Fibroblast of skin of abdomen (primary cell): ENCODE measurements at regions not wholly inside any gene's neighbourhood (a gene's known extent, or its start where the extent isn't known, plus 50 kb on each side); places are given as distances from the start of the nearest gene placed in this dataset.
A peak's percentile ranks its signal among the peaks of the same experiment; 100 is the strongest.

ENCODE experiments used
- DNase-seq: peaks from one replicate; pipeline ENCODE4 v3.0.0-alpha.2; 2013

GRCh38 chr13:106768991-106769390, 201.1 kb upstream of the ARGLU1 start:
- no peak for DNase-seq

DNA sequence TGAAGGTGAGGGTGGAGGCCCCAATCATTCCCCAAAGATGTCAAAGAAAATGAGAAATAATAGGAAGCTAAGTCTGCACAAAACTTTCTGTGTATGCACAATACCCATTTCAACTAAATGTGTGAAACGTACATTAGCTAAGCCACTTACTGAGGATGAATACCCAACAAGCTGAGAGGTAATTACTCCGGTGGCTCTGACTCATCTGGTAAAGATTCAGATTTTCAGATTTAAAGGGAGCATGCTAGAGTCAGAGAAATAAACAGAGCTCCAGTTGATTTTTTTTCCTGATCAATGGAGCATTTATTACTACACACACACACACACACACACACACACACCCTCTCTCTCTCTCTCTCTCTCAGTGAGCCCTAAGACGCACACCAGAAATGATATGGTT, 194.8 kb upstream of the ARGLU1 start:
- DNase-seq: no peak

DNA sequence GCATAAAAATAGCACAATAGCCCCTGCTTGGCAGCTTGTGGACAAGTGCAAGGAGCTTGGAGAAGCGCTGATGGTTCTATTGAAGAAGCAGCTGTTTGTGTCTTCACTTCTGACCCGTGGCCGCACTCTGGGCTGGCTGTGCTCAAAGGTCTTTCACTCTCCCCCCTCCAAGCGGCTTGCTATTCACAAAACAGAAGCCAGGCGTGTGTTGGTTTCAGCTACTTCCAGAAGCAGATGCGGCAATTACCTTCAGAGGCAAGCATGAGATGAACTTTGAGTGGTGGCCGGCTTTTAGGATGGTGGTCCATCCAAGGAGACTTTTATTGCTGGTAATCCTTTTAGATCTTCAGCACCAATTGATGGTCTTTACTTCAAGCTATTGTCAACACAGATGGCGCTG, 188.5 kb upstream of the ARGLU1 start:
- DNase-seq: no peak

DNA sequence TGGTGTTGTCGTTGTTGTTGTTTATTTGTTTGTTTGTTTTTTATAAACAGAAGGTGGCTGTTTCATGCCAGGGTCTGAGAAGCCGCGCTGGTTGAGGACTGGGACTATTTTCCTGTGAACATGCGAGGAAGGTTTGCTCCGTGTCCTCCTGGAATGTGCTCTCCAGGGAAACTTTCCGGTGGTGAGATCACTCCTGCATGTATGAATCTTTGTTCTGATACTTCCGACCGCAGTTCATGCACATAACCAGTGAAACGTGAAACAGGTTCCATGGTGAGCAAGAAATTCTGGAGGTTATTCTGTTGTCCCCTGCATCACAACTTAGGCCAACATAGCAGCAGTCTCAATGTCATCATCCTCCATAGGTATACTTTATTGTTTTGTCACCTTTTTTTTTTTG, 187.6 kb upstream of the ARGLU1 start:
- no peak for DNase-seq

DNA sequence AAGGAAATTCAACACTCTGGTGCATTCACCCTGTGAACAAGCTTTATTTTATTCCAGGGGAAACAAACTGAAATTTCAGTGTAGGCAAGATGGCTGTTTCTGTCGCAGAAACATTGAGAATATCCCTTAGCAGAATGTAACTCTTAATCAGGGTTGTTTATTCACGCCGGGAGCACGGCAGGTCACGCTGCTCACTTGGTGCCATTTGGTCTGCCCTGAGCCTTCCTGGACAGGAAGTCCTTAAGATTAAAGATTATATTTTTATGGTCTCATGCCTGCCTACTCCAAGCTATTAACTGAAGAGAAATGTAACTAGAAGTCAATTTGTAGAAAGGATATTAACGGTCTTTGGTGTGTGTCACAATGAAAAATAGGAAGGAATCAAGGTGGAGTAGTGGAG, 185.3 kb upstream of the ARGLU1 start:
- no peak for DNase-seq

GRCh38 chr13:106752584-106753170, 184.7 kb upstream of the ARGLU1 start:
- DNase-seq: no peak

DNA sequence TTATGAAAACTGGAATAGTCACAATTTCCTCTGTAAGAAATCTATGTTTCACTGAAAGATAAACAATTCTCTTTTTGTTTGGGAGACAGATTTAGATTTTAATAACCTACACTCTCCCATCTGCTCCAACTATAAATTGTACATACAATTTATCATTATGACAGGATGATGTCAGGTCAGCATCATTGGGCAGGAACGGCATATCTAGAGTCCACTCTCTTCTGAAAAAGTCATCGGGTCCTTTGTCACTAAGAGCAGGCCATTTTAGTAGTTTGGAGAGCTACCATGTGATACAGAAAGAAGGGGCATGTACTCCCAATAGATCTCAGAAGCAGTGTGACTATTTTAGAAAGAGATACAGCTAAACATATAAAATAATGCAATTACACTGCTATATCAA, 180.8 kb upstream of the ARGLU1 start:
- no peak for DNase-seq

GRCh38 chr13:106744516-106744915, 176.6 kb upstream of the ARGLU1 start:
- DNase-seq: no peak

- DNase-seq: no peak
Observed at GRCh38 chr13:106738186-106738678, 170.3 kb upstream of the ARGLU1 start.

- no peak for DNase-seq
Observed at GRCh38 chr13:106736941-106737340, 169.0 kb upstream of the ARGLU1 start.

- no peak for DNase-seq
Observed at GRCh38 chr13:106734198-106734597, 166.3 kb upstream of the ARGLU1 start.

DNA sequence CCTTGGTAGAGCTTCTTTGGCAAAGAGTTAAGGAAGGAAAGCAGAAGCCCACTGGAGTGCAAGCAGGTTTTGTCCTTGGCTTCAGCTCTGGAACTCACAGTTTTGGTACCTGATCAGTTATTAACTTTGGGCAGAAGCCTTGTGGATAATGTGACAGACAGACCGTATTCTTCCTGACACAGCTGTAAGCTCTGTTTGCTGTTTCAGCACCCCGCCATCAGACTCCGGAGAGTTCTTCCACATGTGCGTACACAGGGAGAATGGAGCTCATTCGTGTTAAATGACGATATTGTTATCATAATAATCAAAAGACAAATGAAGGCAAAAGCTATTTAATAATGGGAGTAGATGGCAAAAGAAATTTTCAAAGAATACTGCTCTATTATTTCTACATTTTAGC, 155.1 kb upstream of the ARGLU1 start:
- no peak for DNase-seq

GRCh38 chr13:106722620-106723019, 154.7 kb upstream of the ARGLU1 start:
- no peak for DNase-seq

- no peak for DNase-seq
Observed at GRCh38 chr13:106721599-106721998, 153.7 kb upstream of the ARGLU1 start.

DNA sequence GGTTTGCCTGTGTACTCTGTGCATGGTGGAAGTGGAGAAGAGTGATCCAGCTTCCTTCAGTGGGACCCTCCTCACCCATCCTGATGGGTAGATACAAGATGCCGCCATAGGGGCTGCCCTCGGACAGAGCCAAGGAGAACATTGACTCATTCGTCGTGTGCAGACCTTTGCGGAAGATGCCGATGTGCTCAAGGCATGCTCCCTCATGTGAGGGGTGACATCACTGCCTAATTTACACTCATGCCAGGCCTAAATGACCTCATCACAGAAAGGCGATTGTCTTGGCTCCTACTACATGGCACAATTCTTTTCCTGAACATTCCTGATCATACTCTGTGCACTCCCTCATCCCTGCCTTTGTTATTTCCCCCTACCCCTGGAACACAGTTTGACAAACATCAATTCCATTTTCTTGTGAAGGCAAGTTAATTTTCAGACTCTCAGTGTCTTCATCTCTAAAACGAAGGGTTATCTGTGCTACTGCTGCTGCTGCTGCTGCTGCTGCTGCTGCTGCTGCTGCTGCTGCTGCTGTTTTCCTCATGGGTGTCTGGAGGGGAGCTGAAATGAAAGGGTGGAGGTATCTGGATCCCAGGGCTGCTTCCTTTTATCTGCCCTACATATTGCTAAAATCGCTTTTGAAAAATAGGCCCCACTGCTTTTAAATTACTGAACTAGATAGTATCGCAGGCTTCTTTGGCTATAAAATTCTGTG, 146.5 kb upstream of the ARGLU1 start:
- no peak for DNase-seq

DNA sequence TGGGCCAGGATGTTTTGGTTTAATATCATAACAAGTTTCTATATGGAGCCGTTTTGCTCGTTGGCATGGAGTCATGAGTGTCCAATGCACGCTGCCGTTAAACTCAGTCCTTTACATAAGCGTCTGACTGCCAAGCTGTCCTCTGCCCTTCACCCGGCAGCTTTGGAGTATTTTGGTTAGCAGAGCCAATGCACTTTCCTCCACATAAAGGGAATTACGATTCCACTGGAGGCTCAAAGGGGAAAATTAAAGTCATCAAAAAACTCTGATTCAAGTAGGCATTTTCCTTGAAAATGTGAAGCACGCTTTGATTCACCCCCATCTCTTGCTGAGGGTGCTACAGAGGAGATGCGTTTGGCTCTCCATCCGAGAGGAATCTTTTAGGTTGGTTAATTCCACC, 144.4 kb upstream of the ARGLU1 start:
- no peak for DNase-seq

DNA sequence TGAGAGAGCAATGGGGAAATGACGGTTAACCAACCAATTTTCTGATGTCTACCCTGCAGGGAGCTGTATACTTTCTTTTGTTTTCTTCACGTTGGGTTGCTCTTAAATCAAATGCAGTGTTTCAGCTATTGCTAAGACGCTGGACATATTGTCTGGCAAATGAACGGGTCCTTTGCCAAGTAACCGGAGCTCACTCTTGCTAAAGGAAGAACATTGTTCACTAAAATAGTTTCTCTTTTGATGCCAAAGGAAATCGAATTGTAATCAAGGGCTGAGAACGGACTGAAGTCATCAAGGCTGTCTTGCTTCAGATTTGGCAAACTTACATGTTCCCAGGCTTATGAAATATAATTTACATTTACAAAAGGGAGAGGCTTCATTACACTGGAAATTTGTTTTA, 142.3 kb upstream of the ARGLU1 start:
- no peak for DNase-seq

DNA sequence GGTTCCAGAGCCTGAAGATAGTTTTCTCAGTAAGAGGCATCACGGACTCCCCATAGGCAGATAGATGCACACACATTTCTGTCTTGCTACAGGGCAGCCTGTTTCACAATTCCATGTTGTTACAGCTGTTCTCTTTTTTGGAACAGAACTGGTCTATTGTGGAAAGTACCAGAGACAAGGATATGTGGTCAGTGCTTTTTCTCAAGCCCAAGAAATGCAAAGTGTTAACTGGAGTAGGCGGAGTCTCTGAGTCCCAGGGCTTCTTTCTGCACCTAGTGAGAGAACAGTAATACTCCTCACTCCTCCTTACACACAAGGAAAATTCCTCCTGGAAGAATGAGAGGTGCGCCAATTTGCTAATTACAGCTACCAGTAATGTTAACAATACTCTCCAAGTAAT, 141.6 kb upstream of the ARGLU1 start:
- DNase-seq: no peak

GRCh38 chr13:106702505-106702904, 134.6 kb upstream of the ARGLU1 start:
- DNase-seq: no peak

GRCh38 chr13:106701771-106702341, 133.9 kb upstream of the ARGLU1 start:
- no peak for DNase-seq

- DNase-seq: peak; percentile 40
Observed at GRCh38 chr13:106700439-106700838, 132.5 kb upstream of the ARGLU1 start.

- no peak for DNase-seq
Observed at GRCh38 chr13:106700007-106700406, 132.1 kb upstream of the ARGLU1 start.

DNA sequence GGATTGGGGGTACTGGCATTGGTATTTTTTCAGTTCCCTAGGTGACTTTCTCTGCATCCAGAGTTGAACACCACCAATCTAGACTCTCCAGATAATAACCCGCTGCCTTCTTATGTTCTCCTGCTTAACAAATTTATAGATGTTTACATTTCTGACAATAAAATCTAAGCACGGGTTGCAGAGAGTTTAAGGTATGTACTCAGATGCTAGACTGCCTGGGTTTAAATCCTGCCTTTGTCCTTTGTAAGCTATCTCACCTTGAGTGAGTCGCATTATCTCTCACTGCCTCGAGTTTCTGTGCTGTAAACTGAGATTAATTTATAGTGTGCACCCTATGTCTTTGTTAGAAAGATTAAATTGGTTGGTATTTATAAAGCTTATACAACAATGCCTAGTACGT, 131.4 kb upstream of the ARGLU1 start:
- DNase-seq: no peak

DNA sequence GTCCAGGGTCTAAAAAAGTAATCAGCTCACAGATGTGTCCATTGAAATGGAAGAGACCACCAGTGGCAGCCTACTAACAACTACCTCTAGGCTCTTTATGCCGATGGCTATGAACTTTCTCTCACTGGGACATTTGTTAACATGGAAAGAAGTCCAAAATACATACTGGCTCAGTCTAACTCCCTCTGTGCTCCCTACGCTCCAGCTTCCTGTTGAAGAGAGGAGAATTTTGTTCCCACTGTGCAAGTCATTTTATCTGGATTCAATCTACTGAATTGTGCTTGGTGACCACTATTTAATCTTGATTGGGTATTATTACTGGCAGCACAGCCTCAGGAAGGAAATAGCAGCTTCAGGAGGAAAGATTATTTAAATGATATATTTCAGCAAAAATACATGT, 128.8 kb upstream of the ARGLU1 start:
- DNase-seq: no peak
